ENCODE measurements at regions not wholly inside any gene's neighbourhood (a gene's known extent, or its start where the extent isn't known, plus 50 kb on each side); places are given as distances from the start of the nearest gene placed in this dataset.

DNA sequence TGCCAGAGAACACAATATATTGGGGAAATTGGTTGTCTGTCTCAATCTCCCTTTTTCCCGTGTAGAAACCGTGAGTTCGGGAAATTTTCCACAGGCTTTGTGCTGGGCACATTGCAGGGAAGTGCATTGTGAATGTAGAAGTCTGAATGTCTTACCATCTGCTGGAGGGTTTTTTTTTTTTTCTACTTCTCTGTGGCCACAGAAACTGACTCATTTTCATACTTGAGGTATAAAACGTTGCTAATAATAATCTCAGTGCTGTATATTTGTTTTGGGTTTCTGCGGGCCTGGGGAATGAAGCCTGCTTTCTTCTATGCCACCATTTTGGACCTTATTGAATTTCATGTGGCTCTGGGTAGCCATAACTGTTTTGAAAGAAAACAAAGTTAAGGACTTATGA, 1001.2 kb downstream of the STIM2 start:
- Histone ChIP-seq H2AK5ac (ENCODE audit: low read length) (no peak overlapping the region), H3K36me3 (ENCODE audit: control insufficient read depth, insufficient read depth, low read length) (no peaks in the 10 kb centered on the region), H3K4me3 (ENCODE audit: low read length) (no peak overlapping the region), H2BK120ac (ENCODE audit: low read depth, low read length) (no peak overlapping the region), H2BK15ac (replicated peaks; ENCODE audit: low read depth) (no peak overlapping the region), H3K4ac (ENCODE audit: low read depth, low read length) (peak overlapping the region; percentile 52), H2BK5ac (ENCODE audit: low read length) (no peak overlapping the region), H3K79me1 (ENCODE audit: low read length) (no peaks in the 10 kb centered on the region), H3K9ac (ENCODE audit: low read length) (peak overlapping the region; percentile 12), H3K27ac (ENCODE audit: low read depth, low read length) (no peak overlapping the region), H4K5ac (ENCODE audit: low read length) (no peak overlapping the region), H3K4me1 (ENCODE audit: control insufficient read depth, low read depth, low read length) (no peaks in the 10 kb centered on the region), H3K4me2 (ENCODE audit: low read length) (no peak overlapping the region), H3K27me3 (ENCODE audit: insufficient read depth, low read length, poor library complexity) (no peaks in the 10 kb centered on the region), H3K79me2 (ENCODE audit: control insufficient read depth, insufficient read depth, low read length) (no peaks in the 10 kb centered on the region), H4K8ac (ENCODE audit: low read depth, low read length) (no peak overlapping the region), H3K18ac (ENCODE audit: low read length) (no peak overlapping the region), H3K23ac (ENCODE audit: low read length) (no peak overlapping the region), H3K56ac (ENCODE audit: low read length) (peak overlapping the region; percentile 43)
- no peak for DNase-seq
- no CpG with 5 or more reads among the region's 5 CpGs for WGBS (ENCODE audit: extremely low coverage, insufficient coverage, low lambda C conversion rate)

DNA sequence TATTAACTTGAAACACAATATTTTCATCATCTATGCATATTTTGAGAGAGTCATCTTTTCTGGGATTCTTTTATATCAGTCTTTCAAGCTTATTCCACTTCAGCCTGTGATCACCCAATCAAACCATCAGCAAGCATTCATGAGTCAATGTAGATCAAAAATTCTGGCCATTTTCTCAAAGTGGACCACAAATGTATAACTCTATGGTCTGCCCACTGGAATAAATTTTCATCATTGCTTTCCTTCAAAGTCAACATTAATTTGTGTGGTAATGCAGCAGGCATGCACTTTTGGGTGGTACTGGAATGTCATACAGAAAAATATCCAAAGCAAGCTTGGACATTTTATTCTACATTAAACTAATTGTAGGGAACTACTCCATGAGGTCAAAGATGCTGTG, 1013.0 kb downstream of the STIM2 start:
- H3K9ac ChIP-seq (ENCODE audit: low read length) = no peak overlapping the region

GRCh38 chr4:27881705-27882104, 1021.1 kb downstream of the STIM2 start:
- Histone ChIP-seq H3K56ac (ENCODE audit: low read length) (no peak overlapping the region), H3K79me1 (ENCODE audit: low read length) (no peaks in the 10 kb centered on the region), H3K36me3 (ENCODE audit: control insufficient read depth, insufficient read depth, low read length) (no peaks in the 10 kb centered on the region), H3K79me2 (ENCODE audit: control insufficient read depth, insufficient read depth, low read length) (no peaks in the 10 kb centered on the region), H2BK5ac (ENCODE audit: low read length) (no peak overlapping the region), H3K27ac (ENCODE audit: low read depth, low read length) (no peak overlapping the region), H3K4me1 (ENCODE audit: control insufficient read depth, low read depth, low read length) (no peaks in the 10 kb centered on the region), H2BK120ac (ENCODE audit: low read depth, low read length) (no peak overlapping the region), H4K5ac (ENCODE audit: low read length) (no peak overlapping the region), H3K9ac (ENCODE audit: low read length) (no peak overlapping the region), H3K4me3 (ENCODE audit: low read length) (no peak overlapping the region), H3K18ac (ENCODE audit: low read length) (no peak overlapping the region), H3K27me3 (ENCODE audit: insufficient read depth, low read length, poor library complexity) (no peaks in the 10 kb centered on the region), H3K4me2 (ENCODE audit: low read length) (no peak overlapping the region), H3K23ac (ENCODE audit: low read length) (no peak overlapping the region), H2BK15ac (replicated peaks; ENCODE audit: low read depth) (no peak overlapping the region), H3K4ac (ENCODE audit: low read depth, low read length) (no peak overlapping the region), H4K8ac (ENCODE audit: low read depth, low read length) (no peak overlapping the region), H2AK5ac (ENCODE audit: low read length) (no peak overlapping the region)
- DNase-seq = no peak

More for the DNA sequence above, 1013.0 kb downstream of the STIM2 start:
- H3K18ac ChIP-seq (ENCODE audit: low read length) = no peak overlapping the region
- no peaks in the 10 kb centered on the region for H3K27me3 ChIP-seq (ENCODE audit: insufficient read depth, low read length, poor library complexity)
- H3K56ac ChIP-seq (ENCODE audit: low read length) = no peak overlapping the region
- H3K79me2 ChIP-seq (ENCODE audit: control insufficient read depth, insufficient read depth, low read length) = no peaks in the 10 kb centered on the region
- no peaks in the 10 kb centered on the region for H3K79me1 ChIP-seq (ENCODE audit: low read length)
- no peak overlapping the region for H3K4me2 ChIP-seq (ENCODE audit: low read length)
- no peak overlapping the region for H2BK15ac ChIP-seq (replicated peaks; ENCODE audit: low read depth)
- no peaks in the 10 kb centered on the region for H3K36me3 ChIP-seq (ENCODE audit: control insufficient read depth, insufficient read depth, low read length)
- DNase-seq = no peak
- no peak overlapping the region for H2BK120ac ChIP-seq (ENCODE audit: low read depth, low read length)
- H4K5ac ChIP-seq (ENCODE audit: low read length) = no peak overlapping the region
- no peak overlapping the region for H4K8ac ChIP-seq (ENCODE audit: low read depth, low read length)
- no peak overlapping the region for H2AK5ac ChIP-seq (ENCODE audit: low read length)
- H3K4ac ChIP-seq (ENCODE audit: low read depth, low read length) = no peak overlapping the region
- no peak overlapping the region for H2BK5ac ChIP-seq (ENCODE audit: low read length)
- no peak overlapping the region for H3K23ac ChIP-seq (ENCODE audit: low read length)
- no peaks in the 10 kb centered on the region for H3K4me1 ChIP-seq (ENCODE audit: control insufficient read depth, low read depth, low read length)
- no peak overlapping the region for H3K4me3 ChIP-seq (ENCODE audit: low read length)
- H3K27ac ChIP-seq (ENCODE audit: low read depth, low read length) = no peak overlapping the region

DNA sequence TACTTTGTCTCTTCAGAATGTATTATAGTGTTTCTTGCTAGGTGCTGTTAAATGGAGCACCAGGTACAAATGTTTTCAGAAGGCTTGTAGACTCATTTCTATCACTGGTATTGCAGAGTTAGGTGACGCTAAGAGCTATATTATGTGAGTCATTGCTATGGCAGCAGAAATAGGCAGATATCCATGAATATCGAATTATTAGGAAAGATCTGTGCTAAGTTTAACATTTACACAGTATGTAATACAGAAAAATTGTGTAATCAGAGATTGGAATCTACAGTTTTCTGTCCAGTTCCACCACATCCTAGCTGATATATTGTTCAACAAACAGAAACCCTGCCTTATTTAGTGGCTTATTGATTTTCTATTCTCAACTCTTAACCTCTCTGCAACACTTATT, 1025.5 kb downstream of the STIM2 start:
- Histone ChIP-seq H3K9ac (ENCODE audit: low read length) (no peak overlapping the region), H3K4me1 (ENCODE audit: control insufficient read depth, low read depth, low read length) (no peaks in the 10 kb centered on the region), H3K27ac (ENCODE audit: low read depth, low read length) (no peak overlapping the region), H3K79me1 (ENCODE audit: low read length) (no peaks in the 10 kb centered on the region), H3K79me2 (ENCODE audit: control insufficient read depth, insufficient read depth, low read length) (no peaks in the 10 kb centered on the region), H2BK120ac (ENCODE audit: low read depth, low read length) (no peak overlapping the region), H3K36me3 (ENCODE audit: control insufficient read depth, insufficient read depth, low read length) (no peaks in the 10 kb centered on the region), H3K4me2 (ENCODE audit: low read length) (no peak overlapping the region), H3K56ac (ENCODE audit: low read length) (no peak overlapping the region), H3K4me3 (ENCODE audit: low read length) (no peak overlapping the region), H2BK5ac (ENCODE audit: low read length) (no peak overlapping the region), H3K18ac (ENCODE audit: low read length) (no peak overlapping the region), H2AK5ac (ENCODE audit: low read length) (no peak overlapping the region), H4K5ac (ENCODE audit: low read length) (no peak overlapping the region), H2BK15ac (replicated peaks; ENCODE audit: low read depth) (no peak overlapping the region), H3K4ac (ENCODE audit: low read depth, low read length) (no peak overlapping the region), H3K23ac (ENCODE audit: low read length) (no peak overlapping the region), H4K8ac (ENCODE audit: low read depth, low read length) (no peak overlapping the region), H3K27me3 (ENCODE audit: insufficient read depth, low read length, poor library complexity) (no peaks in the 10 kb centered on the region)
- no CpG with 5 or more reads among the region's 2 CpGs for WGBS (ENCODE audit: extremely low coverage, insufficient coverage, low lambda C conversion rate)
- no peak for DNase-seq

GRCh38 chr4:27887646-27888045, 1027.0 kb downstream of the STIM2 start:
- no peak overlapping the region for H3K27ac ChIP-seq (ENCODE audit: low read depth, low read length)
- no peak overlapping the region for H2BK5ac ChIP-seq (ENCODE audit: low read length)
- no peak overlapping the region for H3K4me2 ChIP-seq (ENCODE audit: low read length)
- no peak overlapping the region for H4K8ac ChIP-seq (ENCODE audit: low read depth, low read length)
- H2BK15ac ChIP-seq (replicated peaks; ENCODE audit: low read depth) = no peak overlapping the region
- no peak for DNase-seq
- WGBS (ENCODE audit: extremely low coverage, insufficient coverage, low lambda C conversion rate) = no CpG with 5 or more reads among the region's 2 CpGs
- no peak overlapping the region for H3K4me3 ChIP-seq (ENCODE audit: low read length)
- H2BK120ac ChIP-seq (ENCODE audit: low read depth, low read length) = no peak overlapping the region
- H3K4ac ChIP-seq (ENCODE audit: low read depth, low read length) = no peak overlapping the region
- no peak overlapping the region for H4K5ac ChIP-seq (ENCODE audit: low read length)
- no peaks in the 10 kb centered on the region for H3K36me3 ChIP-seq (ENCODE audit: control insufficient read depth, insufficient read depth, low read length)
- no peaks in the 10 kb centered on the region for H3K27me3 ChIP-seq (ENCODE audit: insufficient read depth, low read length, poor library complexity)
- H3K9ac ChIP-seq (ENCODE audit: low read length) = no peak overlapping the region
- no peak overlapping the region for H3K23ac ChIP-seq (ENCODE audit: low read length)
- no peaks in the 10 kb centered on the region for H3K79me2 ChIP-seq (ENCODE audit: control insufficient read depth, insufficient read depth, low read length)
- H3K18ac ChIP-seq (ENCODE audit: low read length) = no peak overlapping the region
- H3K56ac ChIP-seq (ENCODE audit: low read length) = no peak overlapping the region
- H3K4me1 ChIP-seq (ENCODE audit: control insufficient read depth, low read depth, low read length) = no peaks in the 10 kb centered on the region
- no peaks in the 10 kb centered on the region for H3K79me1 ChIP-seq (ENCODE audit: low read length)
- no peak overlapping the region for H2AK5ac ChIP-seq (ENCODE audit: low read length)

- no peak overlapping the region for H3K9ac ChIP-seq (ENCODE audit: low read length)
- H3K56ac ChIP-seq (ENCODE audit: low read length) = no peak overlapping the region
- no peaks in the 10 kb centered on the region for H3K36me3 ChIP-seq (ENCODE audit: control insufficient read depth, insufficient read depth, low read length)
- no peak overlapping the region for H3K27ac ChIP-seq (ENCODE audit: low read depth, low read length)
- H3K23ac ChIP-seq (ENCODE audit: low read length) = no peak overlapping the region
- no peaks in the 10 kb centered on the region for H3K27me3 ChIP-seq (ENCODE audit: insufficient read depth, low read length, poor library complexity)
- no peak overlapping the region for H3K4ac ChIP-seq (ENCODE audit: low read depth, low read length)
- H4K8ac ChIP-seq (ENCODE audit: low read depth, low read length) = no peak overlapping the region
- no peaks in the 10 kb centered on the region for H3K4me1 ChIP-seq (ENCODE audit: control insufficient read depth, low read depth, low read length)
- H2BK120ac ChIP-seq (ENCODE audit: low read depth, low read length) = no peak overlapping the region
- H3K4me3 ChIP-seq (ENCODE audit: low read length) = no peak overlapping the region
- no peak overlapping the region for H2AK5ac ChIP-seq (ENCODE audit: low read length)
- DNase-seq = no peak
- no peak overlapping the region for H3K18ac ChIP-seq (ENCODE audit: low read length)
- H4K5ac ChIP-seq (ENCODE audit: low read length) = no peak overlapping the region
- whole genome bisulfite sequencing (ENCODE audit: extremely low coverage, insufficient coverage, low lambda C conversion rate) = no CpG with 5 or more reads among the region's 1 CpG
- H3K79me2 ChIP-seq (ENCODE audit: control insufficient read depth, insufficient read depth, low read length) = no peaks in the 10 kb centered on the region
- no peak overlapping the region for H2BK5ac ChIP-seq (ENCODE audit: low read length)
- H3K4me2 ChIP-seq (ENCODE audit: low read length) = no peak overlapping the region
- H2BK15ac ChIP-seq (replicated peaks; ENCODE audit: low read depth) = no peak overlapping the region
- no peaks in the 10 kb centered on the region for H3K79me1 ChIP-seq (ENCODE audit: low read length)
These were observed 1027.9 kb downstream of the STIM2 start for GRCh38 chr4:27888505-27888904.

Measured in mesendoderm (in vitro differentiated cells).